Suprapubic skin (tissue), 4 donors: ENCODE measurements at regions not wholly inside any gene's neighbourhood (a gene's known extent, or its start where the extent isn't known, plus 50 kb on each side); places are given as distances from the start of the nearest gene placed in this dataset.

Source experiments
- CTCF ChIP-seq, 2 donors: fragments of 200-600 bp in 1 of 2; fragments of 450-650 bp in 1 of 2; sonication (generic) in 1 of 2; IDR thresholded peaks; one replicate each; pipeline ENCODE4 v1.5.1; 2016 to 2019; ENCODE audit warnings: antibody characterized with exemption in 2 of 2, mild to moderate bottlenecking in 1 of 2, moderate library complexity in 1 of 2
- EP300 ChIP-seq: sonication (generic); formaldehyde crosslinking; IDR thresholded peaks from one replicate; pipeline ENCODE4 v1.6.1; 2017; ENCODE audit warnings: antibody characterized with exemption
- POLR2A ChIP-seq, 2 donors: fragments of 450-650 bp; IDR thresholded peaks; one replicate each; pipeline ENCODE4 v1.6.1; 2017; ENCODE audit warnings: antibody characterized with exemption in 2 of 2, mild to moderate bottlenecking in 2 of 2, moderate library complexity in 2 of 2
- POLR2AphosphoS5 ChIP-seq, 3 donors: sonication (generic); formaldehyde crosslinking; IDR thresholded peaks; one replicate each; pipeline ENCODE4 v1.6.1; 2017; ENCODE audit warnings: antibody characterized with exemption in 3 of 3

GRCh38 chr15:36026627-36027283, 480.8 kb upstream of the DPH6 start:
- TF ChIP-seq POLR2AphosphoS5 (IDR thresholded peaks at IDR 0.05) (no peak), CTCF (IDR thresholded peaks at IDR 0.05) (no peak), POLR2A (IDR thresholded peaks at IDR 0.05) (no peak), EP300 (no peak)
